ENCODE measurements at regions not wholly inside any gene's neighbourhood (a gene's known extent, or its start where the extent isn't known, plus 50 kb on each side); places are given as distances from the start of the nearest gene placed in this dataset.
A peak's percentile ranks its signal among the peaks of the same experiment; 100 is the strongest.

DNA sequence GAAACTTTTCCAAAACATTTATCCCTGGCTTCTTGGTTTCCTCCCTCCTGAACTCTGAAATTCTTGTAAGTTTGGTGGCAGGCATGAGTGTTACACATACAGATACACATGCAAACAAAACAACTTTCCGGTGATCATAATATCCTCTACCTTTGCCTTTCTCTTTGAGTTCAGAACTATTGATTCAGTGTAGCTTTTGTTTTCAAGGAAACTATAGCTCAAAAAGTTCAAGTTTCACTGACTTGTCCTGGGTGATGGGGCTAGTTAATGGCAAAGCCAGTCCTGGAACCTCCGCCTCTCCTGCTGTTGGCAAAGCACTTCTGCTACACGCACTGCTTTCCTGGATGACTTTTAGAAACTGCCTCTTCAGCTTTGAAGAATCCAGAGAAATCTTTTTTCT is 177.3 kb upstream of the FAT1 start (continued):
- peak; percentile 36; the same call in 1 of the 2 replicates for TF ChIP-seq GATAD2A (CRISPR knock-in tag; IDR thresholded peaks at IDR 0.05)
- no peak for TF ChIP-seq RBFOX2 (IDR thresholded peaks at IDR 0.05; ENCODE audit: low read depth, low read length)
- no peak for TF ChIP-seq TEAD2 (CRISPR knock-in tag; IDR thresholded peaks at IDR 0.05)
- TF ChIP-seq MIXL1 (CRISPR knock-in tag; IDR thresholded peaks at IDR 0.05), result 0 out of 2 replicates have a peak, but pooled peaks have one; percentile 25

DNA sequence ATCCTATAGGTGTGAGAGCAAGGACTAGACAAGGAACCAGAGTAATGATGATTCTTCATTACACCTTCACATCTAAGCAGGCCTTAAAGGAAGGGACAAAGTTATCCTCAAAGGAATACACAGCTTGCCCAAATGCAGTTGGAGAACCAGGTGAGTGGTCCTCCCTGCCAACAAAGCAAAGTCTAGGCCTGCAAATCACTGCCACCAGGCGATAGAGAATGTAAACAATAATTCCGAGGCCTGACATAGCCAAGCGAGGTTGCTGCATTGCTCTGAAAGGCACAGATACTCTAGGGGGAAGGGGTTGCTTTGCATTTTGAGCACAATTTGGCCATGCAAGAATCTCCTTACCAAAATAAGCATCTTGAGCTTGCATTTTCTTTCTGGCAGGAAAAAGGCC is 178.2 kb upstream of the FAT1 start:
- in situ Hi-C loops (cut with HindIII; ENCODE audit: extremely low pct_ligation_motif_present, low pct_unique_long_range_greater_than_20kb), result no loop called here
- no peak for TF ChIP-seq ZBTB1 (CRISPR knock-in tag; IDR thresholded peaks at IDR 0.05; ENCODE audit: borderline replicate concordance)
- TF ChIP-seq GFI1 (CRISPR knock-in tag; IDR thresholded peaks at IDR 0.05; ENCODE audit: borderline replicate concordance), result peak; percentile 63; the same call in 1 of the 2 replicates
- TF ChIP-seq, protein P1, sequence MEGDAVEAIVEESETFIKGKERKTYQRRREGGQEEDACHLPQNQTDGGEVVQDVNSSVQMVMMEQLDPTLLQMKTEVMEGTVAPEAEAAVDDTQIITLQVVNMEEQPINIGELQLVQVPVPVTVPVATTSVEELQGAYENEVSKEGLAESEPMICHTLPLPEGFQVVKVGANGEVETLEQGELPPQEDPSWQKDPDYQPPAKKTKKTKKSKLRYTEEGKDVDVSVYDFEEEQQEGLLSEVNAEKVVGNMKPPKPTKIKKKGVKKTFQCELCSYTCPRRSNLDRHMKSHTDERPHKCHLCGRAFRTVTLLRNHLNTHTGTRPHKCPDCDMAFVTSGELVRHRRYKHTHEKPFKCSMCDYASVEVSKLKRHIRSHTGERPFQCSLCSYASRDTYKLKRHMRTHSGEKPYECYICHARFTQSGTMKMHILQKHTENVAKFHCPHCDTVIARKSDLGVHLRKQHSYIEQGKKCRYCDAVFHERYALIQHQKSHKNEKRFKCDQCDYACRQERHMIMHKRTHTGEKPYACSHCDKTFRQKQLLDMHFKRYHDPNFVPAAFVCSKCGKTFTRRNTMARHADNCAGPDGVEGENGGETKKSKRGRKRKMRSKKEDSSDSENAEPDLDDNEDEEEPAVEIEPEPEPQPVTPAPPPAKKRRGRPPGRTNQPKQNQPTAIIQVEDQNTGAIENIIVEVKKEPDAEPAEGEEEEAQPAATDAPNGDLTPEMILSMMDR (CRISPR knock-in tag; IDR thresholded peaks at IDR 0.05), result peak; percentile 34
- 0 out of 2 replicates have a peak, but pooled peaks have one; percentile 29 for TF ChIP-seq ZFY (CRISPR knock-in tag; IDR thresholded peaks at IDR 0.05)
- TF ChIP-seq STAG1 (CRISPR knock-in tag; IDR thresholded peaks at IDR 0.05), result peak; percentile 42
- TF ChIP-seq, protein P2, sequence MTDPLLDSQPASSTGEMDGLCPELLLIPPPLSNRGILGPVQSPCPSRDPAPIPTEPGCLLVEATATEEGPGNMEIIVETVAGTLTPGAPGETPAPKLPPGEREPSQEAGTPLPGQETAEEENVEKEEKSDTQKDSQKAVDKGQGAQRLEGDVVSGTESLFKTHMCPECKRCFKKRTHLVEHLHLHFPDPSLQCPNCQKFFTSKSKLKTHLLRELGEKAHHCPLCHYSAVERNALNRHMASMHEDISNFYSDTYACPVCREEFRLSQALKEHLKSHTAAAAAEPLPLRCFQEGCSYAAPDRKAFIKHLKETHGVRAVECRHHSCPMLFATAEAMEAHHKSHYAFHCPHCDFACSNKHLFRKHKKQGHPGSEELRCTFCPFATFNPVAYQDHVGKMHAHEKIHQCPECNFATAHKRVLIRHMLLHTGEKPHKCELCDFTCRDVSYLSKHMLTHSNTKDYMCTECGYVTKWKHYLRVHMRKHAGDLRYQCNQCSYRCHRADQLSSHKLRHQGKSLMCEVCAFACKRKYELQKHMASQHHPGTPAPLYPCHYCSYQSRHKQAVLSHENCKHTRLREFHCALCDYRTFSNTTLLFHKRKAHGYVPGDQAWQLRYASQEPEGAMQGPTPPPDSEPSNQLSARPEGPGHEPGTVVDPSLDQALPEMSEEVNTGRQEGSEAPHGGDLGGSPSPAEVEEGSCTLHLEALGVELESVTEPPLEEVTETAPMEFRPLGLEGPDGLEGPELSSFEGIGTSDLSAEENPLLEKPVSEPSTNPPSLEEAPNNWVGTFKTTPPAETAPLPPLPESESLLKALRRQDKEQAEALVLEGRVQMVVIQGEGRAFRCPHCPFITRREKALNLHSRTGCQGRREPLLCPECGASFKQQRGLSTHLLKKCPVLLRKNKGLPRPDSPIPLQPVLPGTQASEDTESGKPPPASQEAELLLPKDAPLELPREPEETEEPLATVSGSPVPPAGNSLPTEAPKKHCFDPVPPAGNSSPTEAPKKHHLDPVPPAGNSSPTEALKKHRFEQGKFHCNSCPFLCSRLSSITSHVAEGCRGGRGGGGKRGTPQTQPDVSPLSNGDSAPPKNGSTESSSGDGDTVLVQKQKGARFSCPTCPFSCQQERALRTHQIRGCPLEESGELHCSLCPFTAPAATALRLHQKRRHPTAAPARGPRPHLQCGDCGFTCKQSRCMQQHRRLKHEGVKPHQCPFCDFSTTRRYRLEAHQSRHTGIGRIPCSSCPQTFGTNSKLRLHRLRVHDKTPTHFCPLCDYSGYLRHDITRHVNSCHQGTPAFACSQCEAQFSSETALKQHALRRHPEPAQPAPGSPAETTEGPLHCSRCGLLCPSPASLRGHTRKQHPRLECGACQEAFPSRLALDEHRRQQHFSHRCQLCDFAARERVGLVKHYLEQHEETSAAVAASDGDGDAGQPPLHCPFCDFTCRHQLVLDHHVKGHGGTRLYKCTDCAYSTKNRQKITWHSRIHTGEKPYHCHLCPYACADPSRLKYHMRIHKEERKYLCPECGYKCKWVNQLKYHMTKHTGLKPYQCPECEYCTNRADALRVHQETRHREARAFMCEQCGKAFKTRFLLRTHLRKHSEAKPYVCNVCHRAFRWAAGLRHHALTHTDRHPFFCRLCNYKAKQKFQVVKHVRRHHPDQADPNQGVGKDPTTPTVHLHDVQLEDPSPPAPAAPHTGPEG (CRISPR knock-in tag; IDR thresholded peaks at IDR 0.05), result no peak
- H2AFZ ChIP-seq (ENCODE audit: low read length), result no peak overlapping the region
- H3K9me3 ChIP-seq (ENCODE audit: low read length), result no peaks in the 10 kb centered on the region
- H3K79me2 ChIP-seq (ENCODE audit: insufficient read depth, low read length), result no peaks in the 10 kb centered on the region
- no peak overlapping the region for H3K27ac ChIP-seq (ENCODE audit: extremely low read length, insufficient read depth, low read length)
- H3K4me3 ChIP-seq (replicated peaks in 1 of 3; ENCODE audit: insufficient read depth in 1 of 3, low read depth in 2 of 3, low read length in 3 of 3), result no peak overlapping the region
- H3K36me3 ChIP-seq (replicated peaks in 1 of 2; ENCODE audit: control insufficient read depth in 1 of 2, insufficient read depth in 2 of 2, low read length in 2 of 2), result no peaks in the 10 kb centered on the region
- intact Hi-C loops (cut with micrococcal nuclease; ENCODE audit: unreplicated experiment), result no loop called here
- ChIA-PET POLR2A (no interaction called here), CTCF (ENCODE audit: low intra/inter-chr PET ratio, low total read pairs) (no interaction called here)
- 11% methylated on average over 3 of the region's 3 CpGs for WGBS (ENCODE audit: low lambda C conversion rate)
- no peaks in the 10 kb centered on the region for H4K20me1 ChIP-seq (ENCODE audit: insufficient read depth, low read length)
- peaks cover 47% of the 10 kb centered on the region for H3K4me1 ChIP-seq (ENCODE audit: insufficient read depth, low read length)
- DNase-seq (ENCODE audit: low spot score), result no peak
- no TSS peak for BruUV-seq (replicated peaks)
- peak overlapping the region; percentile 42 for H3K4me2 ChIP-seq (ENCODE audit: low read depth, low read length)
- no peaks in the 10 kb centered on the region; a peak in 1 of 5 replicates for H3K27me3 ChIP-seq (ENCODE audit: control insufficient read depth in 1 of 2, insufficient read depth in 2 of 2, low read length in 2 of 2)
- H3K9ac ChIP-seq (ENCODE audit: insufficient read depth, low read depth, low read length), result no peak overlapping the region
- no peak for FAIRE-seq
- peak; percentile 53; the same call in 2 of the 3 replicates for ATAC-seq
